ENCODE measurements at regions not wholly inside any gene's neighbourhood (a gene's known extent, or its start where the extent isn't known, plus 50 kb on each side); places are given as distances from the start of the nearest gene placed in this dataset.

DNA sequence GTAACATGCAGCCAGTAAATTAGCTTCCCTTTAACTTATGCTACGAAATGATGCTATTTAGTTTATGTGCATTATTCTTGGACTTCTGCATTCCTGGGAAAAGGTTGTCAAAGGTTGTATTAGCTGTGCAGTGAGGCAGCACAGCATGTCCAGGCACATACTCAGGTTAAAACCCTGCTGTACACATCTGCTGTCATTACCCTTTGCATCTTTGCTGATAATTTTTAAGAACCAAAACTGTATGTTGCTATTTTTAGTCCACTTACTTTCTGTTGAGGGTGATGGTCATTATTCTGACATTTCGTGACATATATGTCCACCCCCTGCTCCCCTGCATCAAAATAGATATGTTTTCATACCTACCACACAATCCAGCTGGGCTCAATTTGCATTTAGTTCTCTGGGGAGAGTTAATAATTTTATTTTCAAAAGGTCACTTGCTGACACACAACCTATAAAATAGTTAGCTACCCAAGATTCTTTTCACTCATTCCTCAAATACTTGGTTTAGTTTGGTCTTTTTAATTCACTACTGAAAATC is 142.5 kb upstream of the SPACA1 start:
- TF ChIP-seq, protein P1, sequence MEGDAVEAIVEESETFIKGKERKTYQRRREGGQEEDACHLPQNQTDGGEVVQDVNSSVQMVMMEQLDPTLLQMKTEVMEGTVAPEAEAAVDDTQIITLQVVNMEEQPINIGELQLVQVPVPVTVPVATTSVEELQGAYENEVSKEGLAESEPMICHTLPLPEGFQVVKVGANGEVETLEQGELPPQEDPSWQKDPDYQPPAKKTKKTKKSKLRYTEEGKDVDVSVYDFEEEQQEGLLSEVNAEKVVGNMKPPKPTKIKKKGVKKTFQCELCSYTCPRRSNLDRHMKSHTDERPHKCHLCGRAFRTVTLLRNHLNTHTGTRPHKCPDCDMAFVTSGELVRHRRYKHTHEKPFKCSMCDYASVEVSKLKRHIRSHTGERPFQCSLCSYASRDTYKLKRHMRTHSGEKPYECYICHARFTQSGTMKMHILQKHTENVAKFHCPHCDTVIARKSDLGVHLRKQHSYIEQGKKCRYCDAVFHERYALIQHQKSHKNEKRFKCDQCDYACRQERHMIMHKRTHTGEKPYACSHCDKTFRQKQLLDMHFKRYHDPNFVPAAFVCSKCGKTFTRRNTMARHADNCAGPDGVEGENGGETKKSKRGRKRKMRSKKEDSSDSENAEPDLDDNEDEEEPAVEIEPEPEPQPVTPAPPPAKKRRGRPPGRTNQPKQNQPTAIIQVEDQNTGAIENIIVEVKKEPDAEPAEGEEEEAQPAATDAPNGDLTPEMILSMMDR (conservative IDR thresholded peaks at IDR 0.05; ENCODE audit: low read depth, low read length): no peak
- no peak for TF ChIP-seq EZH2 (IDR thresholded peaks at IDR 0.05; ENCODE audit: borderline replicate concordance, low read depth, low read length, poor library complexity, severe bottlenecking)
